HG03135 (cell line): ENCODE measurements at regions not wholly inside any gene's neighbourhood (a gene's known extent, or its start where the extent isn't known, plus 50 kb on each side); places are given as distances from the start of the nearest gene placed in this dataset.

Experiments used
- ATAC-seq: cut with Tn5 transposase; IDR thresholded peaks from one replicate; pipeline ENCODE4 v1.9.1; 2021; ENCODE audit warnings: mild to moderate bottlenecking, moderate library complexity; ENCODE audit not compliant: unreplicated experiment

DNA sequence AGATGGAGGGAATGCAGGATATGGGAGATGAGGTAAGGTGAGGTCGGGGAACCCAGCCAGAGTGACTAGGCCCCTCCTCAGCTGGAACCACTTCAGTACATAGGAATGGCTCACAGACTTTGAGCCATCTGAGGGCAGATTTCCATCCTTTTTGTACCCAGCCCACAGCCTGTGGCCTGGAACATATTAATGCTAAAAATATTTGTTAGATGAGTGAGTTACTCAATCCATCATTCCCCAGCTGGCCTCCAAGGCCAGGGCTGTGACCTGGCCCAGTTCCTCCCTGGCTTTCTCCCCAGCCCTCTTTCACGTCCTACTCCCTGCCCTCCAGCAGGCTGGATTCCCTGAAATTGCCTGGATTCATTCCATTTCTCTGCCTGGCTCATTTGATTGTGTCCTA is 57.2 kb upstream of the PRDM11 start:
- ATAC-seq = no peak

DNA sequence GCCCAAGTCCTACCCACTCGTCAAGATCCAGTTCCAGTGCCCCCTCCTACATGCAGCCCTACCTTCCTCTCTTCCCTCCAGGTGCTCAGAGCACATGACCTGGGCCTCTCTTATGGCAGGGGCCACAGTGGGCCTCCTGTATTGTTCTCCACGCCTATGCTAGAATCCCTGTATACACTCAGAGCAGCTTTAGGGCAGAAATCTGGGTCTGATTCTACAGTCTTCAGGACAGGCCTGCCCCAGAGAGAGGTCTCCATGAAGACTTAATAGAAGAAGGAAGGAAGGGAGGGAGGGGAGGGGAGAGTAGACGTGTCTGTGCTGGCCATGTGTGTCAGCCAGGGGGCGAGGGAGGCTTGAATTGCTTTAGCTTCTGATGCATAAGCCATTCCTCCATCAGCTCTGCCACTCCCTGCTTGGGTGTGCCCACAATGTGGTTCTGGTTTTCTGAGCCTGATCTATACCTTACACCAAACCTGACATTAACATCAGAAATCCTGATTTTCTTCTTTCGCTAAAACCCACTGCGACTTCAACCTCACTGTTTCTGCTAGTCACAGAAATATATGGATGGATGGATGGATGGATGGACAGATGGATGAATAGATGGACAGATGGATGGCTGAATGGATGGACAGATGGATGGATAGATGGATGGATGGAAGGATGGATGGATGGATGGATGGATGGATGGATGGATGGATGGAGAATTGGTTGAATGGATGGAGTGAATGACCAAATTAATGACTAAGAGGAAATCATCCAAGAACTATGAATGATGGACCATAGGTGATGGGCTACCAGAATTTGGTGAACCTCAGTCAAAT is 56.6 kb upstream of the PRDM11 start:
- ATAC-seq = no peak

- no peak for ATAC-seq
These were observed 55.8 kb upstream of the PRDM11 start for GRCh38 chr11:45090607-45091006.

GRCh38 chr11:45091563-45092403 is 54.7 kb upstream of the PRDM11 start:
- no peak for ATAC-seq

DNA sequence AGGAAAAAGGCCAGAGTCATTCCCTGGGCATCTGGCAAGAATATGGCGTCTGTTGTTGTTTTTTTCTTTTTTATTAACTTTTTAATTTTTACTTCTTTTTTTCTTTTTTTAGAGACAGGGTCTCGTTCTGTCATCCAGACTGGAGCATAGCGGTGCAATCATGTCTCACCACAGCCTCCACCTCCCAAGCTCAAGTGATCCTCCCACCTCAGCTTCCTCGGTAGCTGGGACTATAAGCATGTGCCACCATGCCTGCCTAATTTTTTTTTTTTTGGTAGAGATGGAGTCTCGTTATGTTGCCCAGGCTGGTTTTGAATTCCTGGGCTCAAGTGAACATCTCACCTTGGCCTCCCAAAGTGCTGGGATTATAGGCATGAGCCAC is 54.0 kb upstream of the PRDM11 start:
- ATAC-seq = no peak

DNA sequence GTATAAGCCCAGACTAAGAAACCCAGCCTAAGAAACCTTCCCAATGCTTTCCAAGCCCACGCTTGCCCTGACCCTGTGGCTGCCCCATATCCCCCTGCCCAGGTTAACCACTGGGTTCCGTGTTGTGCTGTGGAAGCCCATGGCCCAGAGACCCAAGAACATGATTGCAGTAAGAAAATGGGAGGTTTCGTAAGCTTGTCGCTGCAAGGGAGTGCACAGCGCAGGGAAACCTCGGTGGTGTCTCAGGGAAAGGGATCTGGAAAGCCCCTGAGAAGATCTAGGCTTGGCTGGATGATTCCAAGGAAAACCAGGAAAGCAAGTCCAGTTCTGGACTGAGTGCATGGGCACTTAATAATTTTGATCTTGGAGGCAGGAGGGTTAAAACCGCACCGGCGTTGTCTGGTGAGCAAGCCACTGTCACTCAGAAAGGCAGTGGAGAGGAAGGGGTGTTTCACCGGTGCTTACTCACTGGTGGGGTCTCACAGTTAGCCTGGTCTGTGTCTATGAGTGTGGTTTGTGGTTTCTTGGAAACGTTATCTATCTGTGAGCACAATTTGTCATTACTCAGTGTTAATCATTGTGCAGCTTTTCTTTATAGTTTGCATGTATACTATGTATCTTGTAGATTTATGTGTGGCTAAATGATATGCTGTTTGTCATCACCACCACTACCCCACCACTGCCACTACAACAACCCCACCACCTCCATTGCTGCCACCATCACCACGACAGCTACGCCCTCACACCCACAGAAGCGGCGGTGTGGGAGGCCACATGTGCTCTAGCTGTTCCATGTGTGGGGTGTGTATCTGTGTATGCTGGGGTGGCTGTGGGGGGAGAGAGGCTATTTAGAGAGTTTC is 53.3 kb upstream of the PRDM11 start:
- no peak for ATAC-seq

GRCh38 chr11:45093761-45094455 is 52.5 kb upstream of the PRDM11 start:
- no peak for ATAC-seq

DNA sequence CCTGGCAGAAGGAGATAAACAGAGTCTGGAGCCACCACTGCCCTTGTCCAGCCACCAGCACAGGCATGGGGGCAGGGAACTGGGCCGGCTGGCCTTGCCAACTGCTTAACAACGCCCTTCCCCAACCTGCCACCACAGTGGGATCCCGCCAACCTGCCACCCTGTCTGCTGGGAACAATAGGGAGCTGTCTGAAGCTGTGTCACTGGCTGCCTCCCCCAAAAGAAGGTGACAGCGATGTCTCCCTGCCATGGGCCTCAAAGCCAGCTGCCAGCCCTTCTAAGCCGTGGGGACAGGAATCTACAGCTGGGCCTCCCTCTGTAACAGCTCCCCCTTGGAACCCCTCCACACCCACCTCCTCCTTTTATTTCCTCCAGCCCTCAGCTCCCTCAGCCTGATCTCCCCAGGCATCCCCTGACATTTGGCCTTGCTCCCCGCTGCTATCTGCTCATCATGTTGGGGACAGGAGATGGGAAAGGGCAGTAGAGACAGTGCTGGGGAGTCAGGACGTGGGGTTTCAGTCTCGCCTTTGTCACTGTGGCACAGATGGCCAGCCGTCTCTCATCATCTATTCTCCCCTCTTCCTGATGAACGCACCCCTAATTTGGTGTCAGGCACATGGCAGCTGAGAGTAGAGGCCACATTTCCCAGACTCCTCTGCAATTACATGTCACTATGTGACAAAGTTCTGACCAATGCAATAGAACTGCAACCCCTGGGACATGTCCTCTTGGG is 51.3 kb upstream of the PRDM11 start:
- ATAC-seq = no peak

DNA sequence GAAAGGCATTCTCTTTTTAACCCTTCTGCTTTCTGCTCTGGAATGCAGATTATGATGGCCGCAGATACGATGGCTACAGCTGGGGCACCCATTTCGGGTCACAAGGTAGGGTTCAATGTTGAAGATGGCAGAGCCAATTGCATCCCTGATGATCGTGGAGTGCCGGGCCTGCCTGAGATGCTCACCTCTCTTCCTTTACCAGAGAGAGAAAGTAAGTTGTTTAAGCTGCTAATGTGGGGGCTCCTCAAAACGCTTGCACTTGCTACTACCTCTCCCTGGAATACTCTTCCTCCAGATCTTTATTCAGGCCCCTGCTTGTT is 50.8 kb upstream of the PRDM11 start:
- ATAC-seq = no peak

- ATAC-seq = no peak
These were observed 49.8 kb upstream of the PRDM11 start for GRCh38 chr11:45096636-45097035.
